Activated naive CD4-positive, alpha-beta T cell treated with anti-CD3 and anti-CD28 coated beads, Interleukin-2, amount 50 U/mL, for 24 hours (primary cell): ENCODE measurements at regions not wholly inside any gene's neighbourhood (a gene's known extent, or its start where the extent isn't known, plus 50 kb on each side); places are given as distances from the start of the nearest gene placed in this dataset.

Experiments used
- H3K27ac Mint-ChIP-seq: one replicate; pipeline ENCODE4 v1.8.0; 2021; ENCODE audit warnings: mild to moderate bottlenecking, mixed read lengths
- H3K27me3 Mint-ChIP-seq: one replicate; pipeline ENCODE4 v1.8.0; 2021; ENCODE audit warnings: mixed read lengths
- H3K36me3 Mint-ChIP-seq: one replicate; pipeline ENCODE4 v1.8.0; 2021; ENCODE audit warnings: mixed read lengths
- H3K4me1 Mint-ChIP-seq: one replicate; pipeline ENCODE4 v1.8.0; 2021; ENCODE audit warnings: mixed read lengths
- H3K4me3 Mint-ChIP-seq: one replicate; pipeline ENCODE4 v1.8.0; 2021; ENCODE audit warnings: mild to moderate bottlenecking, mixed read lengths
- H3K9me3 Mint-ChIP-seq: one replicate; pipeline ENCODE4 v1.8.0; 2021; ENCODE audit warnings: mixed read lengths

GRCh38 chr14:101471723-101472517 is 89.4 kb upstream of the DIO3 start:
- Mint-ChIP-seq H3K4me1 (no peaks in the 10 kb centered on the region), H3K36me3 (no peaks in the 10 kb centered on the region), H3K4me3 (no peak overlapping the region), H3K27me3 (peaks cover 6% of the 10 kb centered on the region), H3K27ac (no peak overlapping the region), H3K9me3 (no peaks in the 10 kb centered on the region)

DNA sequence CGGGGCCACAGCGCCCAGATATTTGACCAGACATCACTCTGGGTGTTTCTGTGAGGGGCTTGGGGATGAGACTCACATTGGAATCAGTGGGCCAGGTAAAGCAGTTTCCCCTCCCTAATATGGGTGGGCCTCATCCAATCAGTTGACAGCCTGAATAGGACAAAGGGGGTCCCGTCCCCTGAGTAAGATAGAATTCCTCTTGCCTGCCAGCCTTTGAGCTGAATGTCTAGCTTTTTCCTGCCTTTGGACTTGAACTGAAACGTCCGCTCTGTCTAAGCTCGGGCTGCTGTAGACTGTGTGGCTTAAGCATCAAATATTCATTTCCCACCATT is 88.8 kb upstream of the DIO3 start:
- Mint-ChIP-seq H3K36me3 (no peaks in the 10 kb centered on the region), H3K4me1 (no peaks in the 10 kb centered on the region), H3K27ac (no peak overlapping the region)

DNA sequence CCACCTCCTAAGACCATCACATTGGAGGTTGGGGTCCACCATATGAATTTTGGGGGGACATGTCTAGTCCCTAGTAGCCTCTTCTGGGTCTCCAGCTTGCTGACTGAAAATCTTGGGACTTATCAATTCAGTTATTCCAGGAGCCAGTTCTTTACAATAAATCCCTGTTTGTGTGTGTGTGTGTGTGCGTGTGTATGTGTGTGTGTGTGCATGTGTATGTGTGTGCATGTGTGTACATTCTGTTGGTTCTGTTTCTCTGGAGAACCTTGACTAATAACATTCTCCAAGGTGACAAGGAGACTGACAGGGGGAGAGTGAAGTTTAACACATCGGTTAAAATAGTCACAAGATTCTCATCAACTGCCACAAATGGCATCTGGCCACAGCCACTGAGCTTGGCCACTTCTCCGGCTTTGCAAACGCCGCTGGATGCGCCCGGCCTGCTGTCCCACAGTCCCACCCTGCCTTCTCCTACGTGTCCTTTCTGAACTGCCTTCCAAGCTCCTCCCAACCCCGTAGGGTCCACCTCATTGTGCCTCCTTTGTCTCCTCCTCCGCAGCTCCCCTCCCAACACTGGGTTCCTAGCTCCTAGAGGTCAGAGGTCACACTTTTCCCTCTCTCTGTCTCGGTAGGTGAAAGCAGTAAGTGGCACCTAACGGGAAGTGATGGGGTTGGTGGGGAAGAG is 88.1 kb upstream of the DIO3 start:
- Mint-ChIP-seq H3K27me3 (peaks cover 8% of the 10 kb centered on the region), H3K4me1 (no peaks in the 10 kb centered on the region), H3K4me3 (no peak overlapping the region), H3K27ac (peak overlapping the region; percentile 17), H3K9me3 (no peaks in the 10 kb centered on the region), H3K36me3 (no peaks in the 10 kb centered on the region)

More for the DNA sequence above, 88.8 kb upstream of the DIO3 start:
- H3K9me3 Mint-ChIP-seq: no peaks in the 10 kb centered on the region
- H3K27me3 Mint-ChIP-seq: peaks cover 8% of the 10 kb centered on the region
- no peak overlapping the region for H3K4me3 Mint-ChIP-seq

GRCh38 chr14:101473795-101474562 is 87.3 kb upstream of the DIO3 start:
- no peaks in the 10 kb centered on the region for H3K36me3 Mint-ChIP-seq
- H3K27ac Mint-ChIP-seq: no peak overlapping the region
- H3K9me3 Mint-ChIP-seq: no peaks in the 10 kb centered on the region
- H3K4me1 Mint-ChIP-seq: no peaks in the 10 kb centered on the region
- no peak overlapping the region for H3K4me3 Mint-ChIP-seq
- H3K27me3 Mint-ChIP-seq: peaks cover 8% of the 10 kb centered on the region

- Mint-ChIP-seq H3K36me3 (no peaks in the 10 kb centered on the region), H3K4me3 (no peak overlapping the region), H3K27ac (no peak overlapping the region), H3K27me3 (peaks cover 8% of the 10 kb centered on the region), H3K9me3 (no peaks in the 10 kb centered on the region), H3K4me1 (no peaks in the 10 kb centered on the region)
These were observed 86.5 kb upstream of the DIO3 start for GRCh38 chr14:101474563-101475455.

DNA sequence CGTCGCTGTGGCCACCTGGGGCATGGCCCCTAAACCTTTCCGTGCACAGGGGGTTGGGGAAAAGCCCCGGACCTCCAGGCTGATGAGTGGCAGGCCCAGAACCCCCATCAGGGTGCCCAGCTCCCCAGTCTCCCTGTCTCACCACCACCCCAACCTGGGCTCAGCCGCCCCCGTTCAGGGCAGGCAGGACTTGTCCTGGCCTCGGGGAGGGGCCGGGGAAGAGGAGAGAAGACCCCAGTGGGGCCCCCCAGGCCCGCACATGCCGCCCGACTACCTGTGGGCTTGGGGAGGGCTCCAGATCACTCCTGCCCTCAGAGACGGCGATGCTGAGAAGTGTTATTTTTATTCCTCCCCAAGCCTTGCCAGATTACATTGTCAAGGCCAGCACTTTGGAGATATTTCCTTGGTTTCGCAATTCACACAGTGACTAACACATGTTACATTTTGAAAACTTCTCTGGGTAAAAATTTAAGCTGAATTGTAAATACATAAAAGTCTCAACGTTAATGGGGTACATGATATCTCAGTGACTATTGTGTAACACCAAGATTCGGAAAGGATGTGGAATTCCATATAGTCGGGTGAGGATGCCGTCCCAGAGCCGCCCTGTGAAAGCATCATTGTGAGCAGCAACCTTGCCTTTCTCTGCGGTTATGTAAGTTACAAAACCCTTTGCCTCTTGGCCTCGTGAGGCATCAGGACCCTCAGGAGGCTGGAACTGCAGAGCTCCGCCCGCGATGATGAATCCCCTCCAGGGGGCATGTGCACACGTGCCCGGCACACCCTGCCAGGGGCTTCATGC is 85.6 kb upstream of the DIO3 start:
- Mint-ChIP-seq H3K4me1 (no peaks in the 10 kb centered on the region), H3K36me3 (no peaks in the 10 kb centered on the region), H3K9me3 (no peaks in the 10 kb centered on the region), H3K27ac (no peak overlapping the region), H3K27me3 (peaks cover 8% of the 10 kb centered on the region), H3K4me3 (no peak overlapping the region)

- H3K27me3 Mint-ChIP-seq: peaks cover 8% of the 10 kb centered on the region
- H3K4me1 Mint-ChIP-seq: no peaks in the 10 kb centered on the region
- no peaks in the 10 kb centered on the region for H3K9me3 Mint-ChIP-seq
- H3K4me3 Mint-ChIP-seq: no peak overlapping the region
- H3K36me3 Mint-ChIP-seq: no peaks in the 10 kb centered on the region
- no peak overlapping the region for H3K27ac Mint-ChIP-seq
These were observed 84.9 kb upstream of the DIO3 start for GRCh38 chr14:101476258-101476915.

GRCh38 chr14:101476916-101477553 is 84.3 kb upstream of the DIO3 start:
- H3K4me3 Mint-ChIP-seq: no peak overlapping the region
- H3K27ac Mint-ChIP-seq: no peak overlapping the region
- H3K36me3 Mint-ChIP-seq: no peaks in the 10 kb centered on the region
- H3K9me3 Mint-ChIP-seq: no peaks in the 10 kb centered on the region
- no peaks in the 10 kb centered on the region for H3K4me1 Mint-ChIP-seq
- peaks cover 7% of the 10 kb centered on the region for H3K27me3 Mint-ChIP-seq

DNA sequence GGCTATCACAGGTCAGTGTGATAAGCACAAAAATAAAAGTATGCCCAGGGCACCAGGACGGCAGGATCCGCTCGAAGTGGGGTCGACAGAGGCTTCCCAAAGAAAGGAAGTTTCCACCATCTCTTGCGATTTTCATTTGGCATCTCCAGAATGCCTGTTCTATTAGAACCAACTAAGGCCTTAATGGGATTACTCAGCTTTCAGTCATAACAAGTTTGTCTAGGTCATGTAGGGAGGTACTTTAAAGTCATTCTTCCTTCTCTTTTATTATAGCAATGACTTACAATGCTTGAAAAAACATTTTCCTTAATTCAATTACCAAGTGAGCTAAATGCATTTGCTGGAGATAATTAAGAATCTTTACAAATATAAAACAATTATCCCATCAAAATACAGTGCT is 83.6 kb upstream of the DIO3 start:
- Mint-ChIP-seq H3K4me1 (no peaks in the 10 kb centered on the region), H3K9me3 (no peaks in the 10 kb centered on the region), H3K27me3 (peaks cover 8% of the 10 kb centered on the region), H3K36me3 (no peaks in the 10 kb centered on the region), H3K4me3 (no peak overlapping the region), H3K27ac (no peak overlapping the region)

GRCh38 chr14:101478096-101478495 is 83.2 kb upstream of the DIO3 start:
- H3K27ac Mint-ChIP-seq: no peak overlapping the region
- peaks cover 2% of the 10 kb centered on the region for H3K9me3 Mint-ChIP-seq
- no peaks in the 10 kb centered on the region for H3K4me1 Mint-ChIP-seq
- H3K36me3 Mint-ChIP-seq: no peaks in the 10 kb centered on the region
- H3K4me3 Mint-ChIP-seq: no peak overlapping the region
- H3K27me3 Mint-ChIP-seq: peaks cover 10% of the 10 kb centered on the region

DNA sequence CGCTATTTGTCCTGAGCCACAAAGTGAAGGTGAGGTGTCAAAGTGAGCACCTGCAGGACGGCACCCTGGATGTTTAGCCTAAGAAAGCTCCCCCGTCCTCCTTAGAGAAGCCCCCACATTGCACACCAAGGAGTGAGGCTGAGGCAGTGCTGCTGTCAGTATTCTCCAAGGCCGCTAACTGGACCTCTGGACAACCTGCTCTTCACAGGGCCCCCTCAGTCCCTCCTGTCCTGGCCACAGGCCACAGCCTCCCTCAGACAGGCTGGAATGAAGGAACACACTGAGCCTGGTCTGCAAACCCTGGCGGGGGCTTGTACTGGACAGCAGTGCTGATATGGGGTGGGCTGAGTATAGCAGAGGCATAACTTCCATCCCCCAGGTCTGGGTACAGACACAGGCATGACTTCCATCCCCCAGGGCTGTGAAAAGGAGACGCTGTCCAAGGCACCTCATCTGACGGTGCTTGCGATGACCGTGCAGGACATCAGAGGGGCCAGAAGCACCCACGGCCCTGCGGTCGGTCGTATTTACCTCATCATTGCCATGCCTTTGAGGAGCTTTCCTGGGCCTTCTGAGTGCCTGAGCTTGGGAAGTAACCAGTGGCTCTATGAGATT is 82.4 kb upstream of the DIO3 start:
- H3K4me3 Mint-ChIP-seq: no peak overlapping the region
- H3K9me3 Mint-ChIP-seq: peaks cover 10% of the 10 kb centered on the region
- H3K27me3 Mint-ChIP-seq: peaks cover 12% of the 10 kb centered on the region
- H3K4me1 Mint-ChIP-seq: no peaks in the 10 kb centered on the region
- no peaks in the 10 kb centered on the region for H3K36me3 Mint-ChIP-seq
- no peak overlapping the region for H3K27ac Mint-ChIP-seq

- Mint-ChIP-seq H3K4me3 (no peak overlapping the region), H3K4me1 (no peaks in the 10 kb centered on the region), H3K27me3 (peaks cover 15% of the 10 kb centered on the region), H3K36me3 (no peaks in the 10 kb centered on the region), H3K27ac (no peak overlapping the region), H3K9me3 (peaks cover 20% of the 10 kb centered on the region)
These were observed 81.1 kb upstream of the DIO3 start for GRCh38 chr14:101480022-101480746.
